HuH-7 (cell line): ENCODE measurements at regions not wholly inside any gene's neighbourhood (a gene's known extent, or its start where the extent isn't known, plus 50 kb on each side); places are given as distances from the start of the nearest gene placed in this dataset.
"Not testable (repeated sequence)": the region's sequence is repeated elsewhere in the genome, so short reads cannot be mapped to it uniquely, and the experiment has no call there.

Experiments used
- DNase-seq: peaks from one replicate; pipeline ENCODE4 v3.0.0; 2011; ENCODE audit warnings: low spot score

- DNase-seq, result no peak
These were observed 197.6 kb downstream of the LAT start for GRCh38 chr16:29182501-29182900.

GRCh38 chr16:29181921-29182411 lies 197.1 kb downstream of the LAT start:
- not testable (repeated sequence) for DNase-seq

- DNase-seq, result not testable (repeated sequence)
These were observed 196.5 kb downstream of the LAT start for GRCh38 chr16:29181254-29181780.

GRCh38 chr16:29180206-29180600 lies 195.4 kb downstream of the LAT start:
- DNase-seq, result not testable (repeated sequence)

GRCh38 chr16:29179401-29180205 lies 194.8 kb downstream of the LAT start:
- DNase-seq, result not testable (repeated sequence)

- not testable (repeated sequence) for DNase-seq
These were observed 193.3 kb downstream of the LAT start for GRCh38 chr16:29177888-29178726.

- DNase-seq, result not testable (repeated sequence)
These were observed 192.5 kb downstream of the LAT start for GRCh38 chr16:29177203-29177887.

- not testable (repeated sequence) for DNase-seq
These were observed 192.0 kb downstream of the LAT start for GRCh38 chr16:29176822-29177202.

GRCh38 chr16:29176154-29176470 lies 191.3 kb downstream of the LAT start:
- DNase-seq, result not testable (repeated sequence)

- not testable (repeated sequence) for DNase-seq
These were observed 190.7 kb downstream of the LAT start for GRCh38 chr16:29175411-29176153.

GRCh38 chr16:29173371-29174305 lies 188.8 kb downstream of the LAT start:
- not testable (repeated sequence) for DNase-seq

GRCh38 chr16:29172098-29172724 lies 187.4 kb downstream of the LAT start:
- DNase-seq, result not testable (repeated sequence)

- DNase-seq, result not testable (repeated sequence)
These were observed 186.4 kb downstream of the LAT start for GRCh38 chr16:29171296-29171695.

- not testable (repeated sequence) for DNase-seq
These were observed 185.7 kb downstream of the LAT start for GRCh38 chr16:29170393-29171119.

- not testable (repeated sequence) for DNase-seq
These were observed 184.6 kb downstream of the LAT start for GRCh38 chr16:29169295-29169994.

- DNase-seq, result not testable (repeated sequence)
These were observed 183.8 kb downstream of the LAT start for GRCh38 chr16:29168515-29169259.

- not testable (repeated sequence) for DNase-seq
These were observed 179.7 kb downstream of the LAT start for GRCh38 chr16:29164442-29165089.
